GM18858 (cell line): ENCODE measurements at regions not wholly inside any gene's neighbourhood (a gene's known extent, or its start where the extent isn't known, plus 50 kb on each side); places are given as distances from the start of the nearest gene placed in this dataset.
A peak's percentile ranks its signal among the peaks of the same experiment; 100 is the strongest.

Experiments used
- ATAC-seq: cut with Tn5 transposase; IDR thresholded peaks from one replicate; pipeline ENCODE4 v1.9.1; 2021; ENCODE audit not compliant: unreplicated experiment

- no peak for ATAC-seq
These were observed 95.1 kb downstream of the FASLG start for GRCh38 chr1:172753964-172754363.

DNA sequence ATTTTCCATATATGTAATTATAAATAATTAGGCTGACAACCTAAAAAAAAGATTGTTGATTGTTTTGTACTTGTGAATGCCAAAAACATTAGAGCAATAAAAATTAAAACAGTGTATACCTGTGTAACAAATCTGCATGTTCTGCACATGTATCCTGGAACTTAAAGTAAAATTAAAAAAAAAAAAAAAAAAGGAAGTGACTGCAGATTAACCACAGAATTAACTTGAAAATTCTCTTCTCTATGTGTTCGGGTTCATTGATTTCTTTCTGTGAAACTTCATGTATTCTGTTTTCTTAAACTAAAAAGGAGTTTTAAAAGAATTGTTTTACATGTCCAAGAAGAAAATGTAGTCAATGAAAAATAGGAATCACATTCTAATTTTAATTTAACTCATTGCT lies 95.7 kb downstream of the FASLG start:
- ATAC-seq, result no peak

DNA sequence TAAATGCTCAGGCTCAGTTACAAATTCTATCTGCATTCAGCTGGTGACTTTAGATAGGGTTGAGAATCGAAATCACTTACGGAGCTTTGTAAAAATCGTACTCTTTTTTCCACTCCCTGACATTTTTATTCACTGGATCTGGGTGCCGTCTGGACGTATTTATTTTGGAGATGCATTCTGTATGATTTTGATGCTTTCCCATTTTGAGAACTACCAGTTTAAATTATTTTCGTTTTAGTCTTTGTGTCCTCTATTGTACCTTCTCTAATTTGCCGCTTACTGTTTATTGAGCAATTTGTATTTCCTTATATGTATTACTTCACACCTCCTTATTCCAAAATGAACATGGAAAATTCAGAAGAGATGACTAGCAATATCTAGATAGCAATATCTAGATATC lies 96.2 kb downstream of the FASLG start:
- ATAC-seq, result no peak

GRCh38 chr1:172756024-172756423 lies 97.1 kb downstream of the FASLG start:
- no peak for ATAC-seq

GRCh38 chr1:172758259-172758658 lies 99.4 kb downstream of the FASLG start:
- ATAC-seq, result no peak

DNA sequence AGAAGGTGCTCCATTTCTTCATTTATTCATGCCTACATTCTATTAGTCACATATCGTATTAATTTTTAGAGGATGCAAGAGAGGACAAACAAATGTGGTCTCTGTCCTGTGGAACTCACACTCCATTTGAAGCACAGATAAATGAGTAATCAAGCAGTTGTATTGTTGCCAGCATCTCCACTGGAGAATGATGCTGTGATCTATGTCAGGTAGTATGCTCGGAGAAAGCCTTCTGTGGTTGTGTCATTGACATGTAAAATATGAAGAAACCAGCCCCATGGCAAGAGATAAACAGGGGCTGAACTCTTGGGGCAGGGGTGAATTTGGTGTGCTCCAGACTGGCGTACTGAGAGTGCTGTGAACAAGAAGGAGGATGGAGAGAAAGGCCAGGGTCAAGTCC lies 101.2 kb downstream of the FASLG start:
- no peak for ATAC-seq

GRCh38 chr1:172761581-172762486 lies 102.9 kb downstream of the FASLG start:
- ATAC-seq, result no peak

- no peak for ATAC-seq
These were observed 104.2 kb downstream of the FASLG start for GRCh38 chr1:172763057-172763456.

DNA sequence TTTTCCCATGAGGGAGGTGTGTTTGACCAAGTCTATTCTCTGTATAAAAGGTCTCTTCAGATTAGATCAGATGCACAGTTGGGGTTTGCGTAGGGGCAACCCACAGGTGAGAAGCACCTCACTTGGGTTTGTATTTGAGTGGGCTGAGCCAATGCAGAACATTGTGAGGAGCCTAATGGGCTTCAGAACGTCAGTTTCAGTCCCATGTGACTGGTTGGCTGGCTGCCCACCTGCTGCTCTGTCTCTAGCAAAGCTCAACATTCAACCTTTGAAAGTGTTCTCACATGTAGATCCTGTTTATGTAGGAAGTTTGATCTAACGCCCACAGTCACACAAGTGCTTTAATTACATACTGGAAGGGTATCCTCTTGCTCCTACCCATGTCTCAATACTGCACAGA lies 105.5 kb downstream of the FASLG start:
- ATAC-seq, result no peak

DNA sequence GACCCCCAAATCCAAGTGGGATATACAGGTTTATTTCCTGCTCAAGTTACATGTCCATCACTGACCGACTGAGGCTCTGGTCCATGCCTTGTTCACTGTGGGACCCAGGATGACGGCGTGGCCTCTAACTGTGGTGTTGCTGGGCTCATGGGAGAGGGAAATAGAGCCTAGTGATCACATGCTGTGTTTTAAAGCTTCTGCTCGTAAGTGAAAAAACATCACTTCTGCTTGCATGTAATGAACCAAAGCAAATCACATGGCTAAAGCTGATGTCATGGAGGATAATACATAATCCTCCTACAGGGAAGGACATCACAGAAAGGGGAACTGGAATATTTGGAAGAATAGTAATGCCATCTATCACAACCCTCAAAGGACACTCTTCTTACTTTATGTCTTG lies 107.6 kb downstream of the FASLG start:
- no peak for ATAC-seq

DNA sequence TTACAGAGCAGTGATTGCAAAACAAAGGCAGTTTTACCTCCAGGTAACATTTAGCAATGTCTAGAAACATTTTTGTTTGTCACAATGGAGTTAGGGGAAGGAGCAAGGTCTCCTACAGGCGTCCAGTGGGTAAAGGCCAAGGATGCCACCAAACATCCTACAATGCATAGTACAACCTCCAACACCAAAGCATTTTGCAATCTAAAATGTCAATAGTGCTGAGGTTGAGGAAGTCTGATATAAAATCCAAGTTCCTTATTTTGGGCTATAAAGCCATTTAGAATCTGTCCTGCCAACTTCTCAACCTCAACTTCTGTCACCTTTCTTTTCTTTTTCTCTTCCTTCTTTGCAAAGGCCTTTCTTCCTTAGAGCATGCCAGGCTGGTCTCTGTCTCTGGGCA lies 111.2 kb downstream of the FASLG start:
- no peak for ATAC-seq

DNA sequence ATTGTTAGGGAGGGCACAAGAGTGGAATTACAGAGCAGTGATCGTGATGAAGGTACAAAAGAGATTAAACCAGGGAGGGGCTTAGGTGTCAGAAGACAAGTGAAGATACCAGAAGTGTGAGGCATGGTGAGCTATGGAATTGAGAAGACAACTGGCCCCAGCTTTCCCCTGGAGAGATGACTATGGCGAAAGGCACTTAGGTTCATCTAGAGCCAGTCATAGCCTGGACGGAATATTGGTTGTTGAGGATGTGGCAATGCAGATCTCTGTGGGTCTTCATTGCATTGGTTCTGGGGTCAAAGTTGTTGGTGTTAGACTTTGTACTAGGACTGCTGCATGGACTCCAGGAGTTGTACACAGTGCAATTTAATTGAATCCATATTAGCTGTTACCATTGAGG lies 115.7 kb downstream of the FASLG start:
- ATAC-seq, result no peak

DNA sequence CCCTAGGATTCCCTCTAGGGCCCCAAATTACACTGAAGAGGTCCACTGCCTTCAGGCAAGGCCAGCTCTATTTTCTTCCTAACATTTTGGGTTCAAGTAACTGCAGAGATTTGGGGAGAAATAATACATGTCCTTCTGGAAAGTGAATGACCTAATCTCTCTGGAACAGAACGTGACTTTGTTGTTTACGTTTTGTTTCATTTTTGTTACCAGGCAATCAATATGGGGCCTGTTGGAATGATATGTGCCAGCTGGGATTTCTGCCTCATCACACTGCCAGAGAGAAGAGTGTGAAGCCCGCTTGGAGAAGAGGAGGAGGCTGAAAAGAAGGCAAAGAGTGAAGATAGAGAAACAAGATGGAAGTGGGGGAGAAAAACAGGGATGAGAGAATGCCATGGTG lies 116.7 kb downstream of the FASLG start:
- no peak for ATAC-seq

DNA sequence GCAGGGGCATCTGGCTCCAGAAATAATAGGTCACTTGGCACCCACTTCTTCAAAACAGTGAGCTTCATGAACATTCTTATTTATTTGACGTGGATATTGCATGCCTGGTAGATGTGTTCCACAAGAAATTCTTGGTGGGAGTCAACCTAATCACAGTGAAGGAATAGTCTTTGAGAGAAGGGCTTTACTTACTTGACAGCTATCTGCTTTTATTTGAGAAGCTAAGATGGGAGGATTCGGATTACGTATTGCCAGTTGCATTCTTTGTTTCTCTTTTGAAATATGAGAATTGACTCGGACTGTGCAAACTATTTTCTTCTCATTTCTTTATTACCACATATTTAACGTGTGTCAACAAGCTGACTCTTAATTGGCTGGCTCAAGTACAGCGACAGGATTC lies 117.2 kb downstream of the FASLG start:
- ATAC-seq, result no peak

- ATAC-seq, result no peak
These were observed 118.9 kb downstream of the FASLG start for GRCh38 chr1:172777767-172778166.

DNA sequence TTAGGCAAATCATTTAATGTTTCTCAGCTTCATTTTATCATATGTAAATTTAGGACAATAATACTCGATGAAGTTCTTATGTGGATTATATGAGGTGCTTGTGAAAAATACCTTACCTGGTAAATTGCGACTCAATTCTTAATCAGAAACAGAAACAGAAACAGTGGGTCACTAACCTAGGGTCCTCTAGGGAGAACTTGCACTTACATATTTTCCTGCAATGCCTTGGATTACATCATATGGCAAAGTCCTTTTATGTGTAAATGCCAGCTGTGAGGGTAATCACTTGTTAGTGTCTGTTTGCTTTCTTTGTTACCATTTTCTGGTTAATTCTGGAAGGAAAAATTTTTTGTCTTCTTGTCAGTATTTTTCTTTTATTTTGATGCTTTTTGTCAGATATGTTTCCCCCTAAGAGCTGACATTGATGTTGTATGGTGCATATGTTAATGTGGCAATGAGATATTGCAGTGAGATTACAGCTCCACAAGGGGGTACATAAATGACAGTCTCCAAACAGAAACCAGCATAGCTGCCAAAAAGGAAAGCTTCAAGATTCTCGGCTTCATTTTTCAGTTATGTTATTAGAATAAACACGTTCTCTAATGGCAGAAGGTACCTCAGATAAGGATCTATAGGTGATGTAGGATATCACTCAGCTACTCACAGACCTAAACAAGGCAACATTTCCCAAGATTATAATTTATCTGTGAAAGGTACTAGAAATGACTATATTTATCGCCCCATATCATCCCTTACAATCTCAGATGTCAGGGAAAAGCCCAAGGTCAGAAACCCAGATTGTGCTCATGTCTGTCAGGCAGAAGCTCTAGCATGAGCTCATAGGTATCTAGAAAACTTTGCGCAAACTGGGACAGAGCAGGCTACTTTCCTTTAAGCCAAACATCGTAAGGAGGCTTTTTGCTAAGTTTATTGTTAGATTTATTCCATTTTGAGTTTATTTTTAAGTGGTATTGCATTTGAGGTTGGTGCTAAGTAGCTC lies 119.9 kb downstream of the FASLG start:
- peak; percentile 55 for ATAC-seq

GRCh38 chr1:172779491-172779890 lies 120.6 kb downstream of the FASLG start:
- no peak for ATAC-seq

DNA sequence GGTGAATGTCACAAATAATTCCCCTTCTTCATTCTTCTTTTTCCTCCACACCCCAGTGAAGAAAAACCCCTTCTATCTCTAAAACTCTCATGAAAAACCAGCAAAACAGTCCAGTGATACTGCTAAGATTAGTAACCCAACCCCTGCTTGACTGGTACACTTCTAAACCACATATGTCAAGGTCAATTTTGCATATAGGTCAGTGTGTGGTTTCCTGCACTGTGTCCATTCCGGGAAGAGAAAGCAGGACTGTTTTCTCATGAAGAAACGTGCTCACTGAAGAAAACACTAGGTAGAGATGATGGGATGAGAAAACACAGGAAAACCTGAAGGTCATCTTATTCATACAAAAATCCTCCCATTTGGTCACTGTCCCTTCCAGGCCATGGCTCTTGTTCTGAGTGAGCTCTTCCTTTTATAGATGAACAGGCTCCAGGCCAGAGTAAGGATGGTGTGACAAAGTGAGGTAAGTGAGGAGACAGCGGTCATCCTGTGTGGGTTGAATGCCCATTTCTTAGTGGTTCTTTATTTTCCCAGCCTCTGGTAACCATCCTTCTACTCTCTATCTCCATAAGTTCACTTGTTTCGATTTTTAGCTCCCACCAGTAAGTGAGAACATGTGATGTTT lies 122.7 kb downstream of the FASLG start:
- peak; percentile 65 for ATAC-seq

DNA sequence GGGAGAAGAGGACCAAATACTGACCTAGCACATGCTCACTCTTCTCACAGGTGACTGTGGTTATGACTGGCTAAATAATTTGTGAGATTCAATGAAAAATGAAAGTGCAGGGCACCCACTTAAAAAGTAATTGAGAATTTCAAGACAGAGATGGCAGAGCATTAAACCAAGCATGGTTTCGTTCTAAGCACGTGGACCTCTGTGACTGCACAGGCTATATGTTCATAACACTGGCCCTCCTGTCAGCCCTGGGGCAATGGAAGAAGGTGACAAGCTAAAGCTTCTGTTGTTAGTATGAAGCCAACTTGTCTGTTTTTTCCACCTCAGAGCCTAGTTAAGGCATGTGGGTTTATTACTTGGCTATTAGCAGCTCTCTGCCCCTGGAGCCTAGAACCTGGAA lies 130.9 kb downstream of the FASLG start:
- no peak for ATAC-seq

DNA sequence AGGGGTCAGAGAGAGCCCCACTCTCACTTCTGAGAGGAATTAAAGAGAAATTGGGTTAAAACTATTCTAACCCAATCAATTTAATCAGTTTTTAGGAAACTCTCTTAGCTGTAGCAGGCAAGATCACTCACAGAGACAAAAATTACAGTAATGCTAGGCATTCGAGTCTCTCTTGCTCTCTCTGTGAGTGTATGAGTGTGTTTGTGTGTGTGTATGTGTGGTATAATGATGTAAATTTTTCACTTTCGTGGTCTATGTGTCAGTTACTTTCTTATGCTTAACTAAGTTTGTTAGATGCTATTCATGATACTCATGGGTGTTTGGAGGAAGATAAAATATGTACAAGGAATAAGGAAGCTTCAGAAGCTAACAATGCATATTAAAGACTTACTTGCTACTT lies 131.3 kb downstream of the FASLG start:
- no peak for ATAC-seq

DNA sequence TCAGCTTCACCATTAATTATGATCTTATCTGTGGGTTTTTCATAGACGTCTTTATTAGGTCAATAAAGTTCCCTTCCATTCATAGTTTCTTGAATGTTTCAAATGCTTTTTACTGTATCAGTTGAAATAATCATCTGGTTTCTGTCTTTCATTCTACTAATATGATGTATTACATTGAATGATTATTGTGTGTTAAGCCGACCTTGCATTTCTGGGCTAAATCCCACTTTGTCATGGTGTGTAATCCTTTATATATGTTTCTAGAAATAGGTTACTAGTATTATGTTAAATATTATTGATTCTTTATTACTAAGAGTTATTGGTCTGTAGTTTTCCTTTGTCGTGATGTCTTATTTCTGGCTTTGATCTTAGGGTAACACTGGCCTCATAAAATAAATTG lies 134.9 kb downstream of the FASLG start:
- ATAC-seq, result no peak
